ENCODE measurements at regions not wholly inside any gene's neighbourhood (a gene's known extent, or its start where the extent isn't known, plus 50 kb on each side); places are given as distances from the start of the nearest gene placed in this dataset.

DNA sequence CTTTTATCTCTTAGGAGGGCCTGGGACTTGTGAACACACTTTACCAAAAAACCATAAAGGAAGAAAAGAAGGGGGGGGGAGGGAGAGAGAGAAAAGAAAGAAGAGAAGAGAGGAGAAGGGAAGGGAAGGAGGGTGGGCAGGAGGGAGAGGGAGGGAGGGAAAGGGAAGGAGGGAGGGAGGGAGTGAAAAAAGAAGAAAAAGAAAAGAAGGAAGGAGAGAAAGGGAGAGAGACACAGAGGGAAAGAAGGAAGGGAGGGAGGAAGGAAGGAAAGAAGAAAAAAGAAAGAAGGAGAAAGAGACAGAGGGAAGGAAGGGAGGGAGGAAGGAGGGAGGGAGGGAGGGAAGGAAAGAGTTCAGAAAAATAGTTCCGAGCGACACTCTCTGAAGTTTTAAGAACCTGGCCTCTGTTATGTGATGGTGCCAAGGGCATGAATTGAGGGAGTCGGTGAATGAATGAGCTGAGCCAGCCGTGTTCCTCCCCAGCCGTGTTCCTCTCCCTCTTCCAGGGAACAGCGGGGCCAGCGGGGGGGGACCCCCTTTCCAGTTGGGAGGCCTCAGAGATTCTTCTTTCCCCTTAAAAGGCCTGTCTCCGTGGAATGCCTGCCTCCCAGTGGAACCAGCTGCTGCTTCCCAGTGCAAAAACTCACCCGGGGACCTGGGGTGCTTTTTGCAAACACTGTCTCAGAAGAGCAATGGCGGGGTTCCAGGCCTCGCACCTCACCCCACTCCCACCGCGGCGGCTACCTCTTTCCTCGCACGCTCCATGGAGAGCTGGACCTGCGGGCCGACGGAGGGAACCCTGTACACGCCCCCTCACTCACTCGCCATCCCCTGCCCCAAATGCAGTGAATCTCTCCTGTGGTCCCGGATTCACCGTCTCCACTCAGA, 84.1 kb downstream of the FOXL3 start:
- Mint-ChIP-seq H3K4me3 (ENCODE audit: low read depth) (no peak overlapping the region), H3K27ac (peak overlapping the region; percentile 98), H3K4me1 (ENCODE audit: low read depth) (peaks cover 36% of the 10 kb centered on the region)

DNA sequence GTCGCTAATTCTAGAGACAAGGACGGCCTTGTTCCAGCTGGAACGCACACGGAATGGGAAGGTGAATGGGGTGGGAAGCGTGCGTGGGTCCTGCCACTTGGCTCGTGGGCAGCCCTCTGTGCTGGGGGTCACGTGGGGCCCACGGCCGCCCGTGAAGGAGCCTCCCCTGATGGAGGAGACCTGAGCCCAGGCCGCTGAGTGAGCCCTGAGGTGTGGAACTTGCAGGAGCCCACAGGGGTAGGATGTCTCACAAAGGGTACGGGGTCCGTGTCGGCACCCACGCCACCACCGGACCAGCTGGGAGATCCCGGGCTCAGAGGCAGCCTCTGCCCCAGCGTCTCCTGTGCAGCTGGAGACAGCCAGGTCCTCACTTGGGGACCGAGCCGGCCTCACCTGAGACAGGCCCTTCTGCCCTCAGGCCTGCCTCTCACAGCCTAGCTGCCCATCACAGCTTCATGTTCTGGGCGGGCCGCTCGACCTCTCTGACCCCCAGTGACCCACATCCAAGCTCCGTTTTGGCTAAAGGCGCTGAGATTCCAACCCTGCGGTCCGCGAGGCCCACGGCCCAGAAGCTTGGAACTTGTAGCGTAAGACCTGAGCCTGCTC, 84.8 kb downstream of the FOXL3 start:
- DNase-seq (ENCODE audit: low spot score, unreplicated experiment), result peak; percentile 5
- no peak overlapping the region for H3K27ac Mint-ChIP-seq
- no peaks in the 10 kb centered on the region for H3K9me3 Mint-ChIP-seq (ENCODE audit: low read depth)
- H3K4me1 Mint-ChIP-seq (ENCODE audit: low read depth), result peaks cover 36% of the 10 kb centered on the region
- no peak overlapping the region for H3K4me3 Mint-ChIP-seq (ENCODE audit: low read depth)
- no peaks in the 10 kb centered on the region for H3K27me3 Mint-ChIP-seq
- no peaks in the 10 kb centered on the region for H3K36me3 Mint-ChIP-seq (ENCODE audit: insufficient read depth)
- TF ChIP-seq, protein P1, sequence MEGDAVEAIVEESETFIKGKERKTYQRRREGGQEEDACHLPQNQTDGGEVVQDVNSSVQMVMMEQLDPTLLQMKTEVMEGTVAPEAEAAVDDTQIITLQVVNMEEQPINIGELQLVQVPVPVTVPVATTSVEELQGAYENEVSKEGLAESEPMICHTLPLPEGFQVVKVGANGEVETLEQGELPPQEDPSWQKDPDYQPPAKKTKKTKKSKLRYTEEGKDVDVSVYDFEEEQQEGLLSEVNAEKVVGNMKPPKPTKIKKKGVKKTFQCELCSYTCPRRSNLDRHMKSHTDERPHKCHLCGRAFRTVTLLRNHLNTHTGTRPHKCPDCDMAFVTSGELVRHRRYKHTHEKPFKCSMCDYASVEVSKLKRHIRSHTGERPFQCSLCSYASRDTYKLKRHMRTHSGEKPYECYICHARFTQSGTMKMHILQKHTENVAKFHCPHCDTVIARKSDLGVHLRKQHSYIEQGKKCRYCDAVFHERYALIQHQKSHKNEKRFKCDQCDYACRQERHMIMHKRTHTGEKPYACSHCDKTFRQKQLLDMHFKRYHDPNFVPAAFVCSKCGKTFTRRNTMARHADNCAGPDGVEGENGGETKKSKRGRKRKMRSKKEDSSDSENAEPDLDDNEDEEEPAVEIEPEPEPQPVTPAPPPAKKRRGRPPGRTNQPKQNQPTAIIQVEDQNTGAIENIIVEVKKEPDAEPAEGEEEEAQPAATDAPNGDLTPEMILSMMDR (IDR thresholded peaks at IDR 0.05; ENCODE audit: unreplicated experiment), result no peak

More for the DNA sequence above, 84.1 kb downstream of the FOXL3 start:
- TF ChIP-seq, protein P1 (IDR thresholded peaks at IDR 0.05; ENCODE audit: unreplicated experiment), result no peak
- DNase-seq (ENCODE audit: low spot score, unreplicated experiment), result no peak
- Mint-ChIP-seq H3K36me3 (ENCODE audit: insufficient read depth) (no peaks in the 10 kb centered on the region), H3K9me3 (ENCODE audit: low read depth) (no peaks in the 10 kb centered on the region), H3K27me3 (no peaks in the 10 kb centered on the region)

DNA sequence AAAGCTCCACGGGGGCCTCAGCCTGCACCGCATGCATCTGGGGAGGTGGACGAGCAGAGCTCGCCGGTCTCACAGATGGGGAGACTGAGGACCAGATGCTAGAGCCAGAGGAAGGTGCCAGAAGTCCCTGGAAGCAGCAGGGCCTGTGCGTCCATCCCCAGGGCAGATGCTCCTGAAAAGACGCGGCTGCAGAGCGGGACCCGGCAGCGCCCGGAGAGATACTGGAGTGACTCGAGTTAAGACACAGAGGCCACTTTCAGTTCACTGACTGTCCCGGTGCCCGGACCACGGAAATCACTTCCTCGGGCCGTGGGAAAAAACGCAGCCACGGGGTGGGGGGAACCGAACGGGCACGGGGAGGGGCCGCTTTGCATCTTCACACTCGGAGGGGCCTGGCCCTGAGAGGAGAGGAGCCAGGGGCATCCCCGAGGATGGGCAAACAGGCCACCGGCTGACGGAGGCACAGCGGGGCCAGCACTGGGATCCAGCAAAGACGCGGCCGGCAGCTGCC, 85.4 kb downstream of the FOXL3 start:
- Mint-ChIP-seq H3K4me3 (ENCODE audit: low read depth) (no peak overlapping the region), H3K4me1 (ENCODE audit: low read depth) (peaks cover 34% of the 10 kb centered on the region), H3K27me3 (no peaks in the 10 kb centered on the region), H3K27ac (no peak overlapping the region), H3K9me3 (ENCODE audit: low read depth) (no peaks in the 10 kb centered on the region), H3K36me3 (ENCODE audit: insufficient read depth) (no peaks in the 10 kb centered on the region)
- TF ChIP-seq, protein P1 (IDR thresholded peaks at IDR 0.05; ENCODE audit: unreplicated experiment), result no peak
- DNase-seq (ENCODE audit: low spot score, unreplicated experiment), result peak; percentile 9

DNA sequence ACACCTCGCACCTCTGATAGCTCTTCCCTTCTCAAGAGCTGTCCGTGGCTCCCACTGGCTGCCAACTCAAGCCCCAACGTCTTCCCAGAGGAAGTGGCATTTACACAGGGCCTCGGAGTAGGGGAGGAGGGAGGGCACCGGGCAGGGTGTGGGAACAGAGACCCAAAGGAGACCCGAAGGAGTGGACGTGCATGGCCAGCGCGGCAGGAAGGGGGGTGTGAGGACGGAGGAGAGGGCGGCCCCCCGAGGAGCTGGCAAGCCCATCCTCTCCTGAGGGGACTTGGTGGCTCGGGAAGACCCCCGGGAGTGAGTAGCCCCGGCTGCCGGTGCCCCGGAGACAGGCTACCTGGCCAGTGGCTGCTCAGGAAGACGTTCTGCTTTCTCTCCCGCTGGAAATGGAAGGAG, 85.9 kb downstream of the FOXL3 start:
- Mint-ChIP-seq H3K9me3 (ENCODE audit: low read depth) (no peaks in the 10 kb centered on the region), H3K4me3 (ENCODE audit: low read depth) (no peak overlapping the region), H3K4me1 (ENCODE audit: low read depth) (peaks cover 34% of the 10 kb centered on the region), H3K36me3 (ENCODE audit: insufficient read depth) (no peaks in the 10 kb centered on the region), H3K27me3 (no peaks in the 10 kb centered on the region), H3K27ac (no peak overlapping the region)
- TF ChIP-seq, protein P1 (IDR thresholded peaks at IDR 0.05; ENCODE audit: unreplicated experiment), result no peak
- no peak for DNase-seq (ENCODE audit: low spot score, unreplicated experiment)

DNA sequence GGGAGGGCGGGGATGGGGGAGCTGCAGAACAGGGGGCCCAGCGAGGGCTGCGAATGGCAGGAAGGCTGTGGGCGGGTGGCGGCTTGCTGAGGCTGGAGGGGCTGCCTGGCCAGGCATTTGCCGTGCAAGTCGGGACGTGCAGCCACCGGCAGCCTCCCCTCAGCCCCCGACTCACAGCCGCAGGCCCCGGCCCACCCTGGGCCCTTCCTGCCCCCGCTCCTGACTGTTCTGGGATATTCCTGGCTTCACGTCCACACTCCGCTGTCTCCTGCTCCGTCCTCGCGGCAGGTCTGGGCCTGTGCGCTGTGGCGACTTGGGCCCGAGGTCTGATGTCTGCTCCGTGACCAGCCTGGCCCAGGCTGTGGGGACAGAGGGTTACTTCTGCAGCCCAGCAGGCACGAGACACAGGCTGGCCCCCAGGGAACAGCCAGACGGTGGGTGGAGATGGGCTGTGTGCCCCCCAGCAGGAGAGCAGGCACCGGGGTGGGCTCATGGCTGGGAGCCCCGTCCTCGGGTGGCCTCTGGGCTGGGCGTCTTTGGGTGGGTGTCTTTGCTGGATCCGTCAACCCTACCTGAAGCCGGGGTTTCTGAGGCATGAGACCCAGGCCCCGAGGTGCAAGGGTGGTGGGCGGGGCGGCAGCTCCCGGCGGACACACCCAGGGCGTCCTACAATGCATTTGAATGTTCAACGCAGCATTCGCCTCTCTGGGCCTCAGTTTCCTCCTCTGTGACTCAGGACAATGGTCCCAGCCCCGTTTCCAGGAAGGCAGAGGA, 86.5 kb downstream of the FOXL3 start:
- no peaks in the 10 kb centered on the region for H3K27me3 Mint-ChIP-seq
- H3K9me3 Mint-ChIP-seq (ENCODE audit: low read depth), result no peaks in the 10 kb centered on the region
- TF ChIP-seq, protein P1 (IDR thresholded peaks at IDR 0.05; ENCODE audit: unreplicated experiment), result no peak
- H3K36me3 Mint-ChIP-seq (ENCODE audit: insufficient read depth), result no peaks in the 10 kb centered on the region
- peaks cover 34% of the 10 kb centered on the region for H3K4me1 Mint-ChIP-seq (ENCODE audit: low read depth)
- H3K4me3 Mint-ChIP-seq (ENCODE audit: low read depth), result no peak overlapping the region
- DNase-seq (ENCODE audit: low spot score, unreplicated experiment), result peak; percentile 8
- H3K27ac Mint-ChIP-seq, result no peak overlapping the region

Data from progenitor cell of endocrine pancreas (in vitro differentiated cells).